HEK293 (cell line): ENCODE measurements at regions not wholly inside any gene's neighbourhood (a gene's known extent, or its start where the extent isn't known, plus 50 kb on each side); places are given as distances from the start of the nearest gene placed in this dataset.

Experiments used
- CTCF ChIA-PET: fragments of 350-600 bp; formaldehyde crosslinking; extraction: SDS; loops from one replicate; lab custom pipeline; 2021; ENCODE audit warnings: antibody characterized with exemption; lab: Yijun Ruan, JAX
- POLR2A ChIA-PET: fragments of 300-600 bp; formaldehyde crosslinking; extraction: SDS; loops from one replicate; lab custom pipeline; 2020; ENCODE audit warnings: antibody characterized with exemption, inconsistent platforms; lab: Yijun Ruan, JAX
- H3K27ac ChIP-seq: fragments of 200-500 bp; sonication (Bioruptor generic); 2 replicates; pipeline ENCODE4 v1.5.1; 2014; ENCODE audit warnings: low read depth, low read length, control low read depth, inconsistent platforms; ENCODE audit errors: extremely low read depth
- H3K36me3 ChIP-seq, 2 experiments: fragments of 200-500 bp in 1 of 2; sonication (Bioruptor generic) in 1 of 2; 1 replicate in 1 of 2; 2 replicates in 1 of 2; pipeline ENCODE4 v1.5.1; 2014 to 2017; ENCODE audit warnings: inconsistent platforms in 2 of 2, low read length in 2 of 2; ENCODE audit not compliant: control insufficient read depth in 2 of 2, insufficient read depth in 1 of 2
- H3K4me1 ChIP-seq: fragments of 200-500 bp; sonication (Bioruptor generic); 2 replicates; pipeline ENCODE4 v1.5.1; 2014; ENCODE audit warnings: mild to moderate bottlenecking, low read length, inconsistent platforms; ENCODE audit not compliant: control insufficient read depth, insufficient read depth
- H3K4me3 ChIP-seq: 2 replicates; pipeline ENCODE4 v1.5.1; 2011; ENCODE audit warnings: low read depth, mild to moderate bottlenecking, control low read depth, low read length, moderate library complexity
- H3K9me3 ChIP-seq: fragments of 200-500 bp; sonication (Bioruptor generic); 2 replicates; pipeline ENCODE4 v1.5.1; 2014; ENCODE audit warnings: low read depth, low read length, inconsistent platforms; ENCODE audit not compliant: control insufficient read depth, insufficient read depth
- HIC1 ChIP-seq: fragments of 450-650 bp; formaldehyde crosslinking; IDR thresholded peaks from 2 replicates; pipeline ENCODE4 v1.5.1; 2016; ENCODE audit warnings: missing biosample characterization, missing genetic modification characterization
- PBX3 ChIP-seq: sonication (generic); formaldehyde crosslinking; IDR thresholded peaks from 2 replicates; pipeline ENCODE4 v1.8.1; 2022; ENCODE audit warnings: mild to moderate bottlenecking, moderate library complexity, missing genetic modification reagents
- RBAK ChIP-seq: fragments of 450-650 bp; formaldehyde crosslinking; IDR thresholded peaks from 2 replicates; pipeline ENCODE4 v1.5.1; 2016; ENCODE audit warnings: missing biosample characterization, missing genetic modification characterization
- YY1 ChIP-seq: fragments of 450-650 bp; formaldehyde crosslinking; IDR thresholded peaks from 2 replicates; pipeline ENCODE4 v1.5.1; 2018; ENCODE audit warnings: missing biosample characterization, missing genetic modification characterization
- ZBTB1 ChIP-seq: fragments of 450-650 bp; formaldehyde crosslinking; IDR thresholded peaks from 2 replicates; pipeline ENCODE4 v1.5.1; 2016; ENCODE audit warnings: missing biosample characterization, missing genetic modification characterization
- ZBTB8A ChIP-seq: fragments of 450-650 bp; formaldehyde crosslinking; IDR thresholded peaks from 2 replicates; pipeline ENCODE4 v1.5.1; 2016; ENCODE audit warnings: missing biosample characterization, missing genetic modification characterization
- ZNF121 ChIP-seq: fragments of 450-650 bp; formaldehyde crosslinking; IDR thresholded peaks from 2 replicates; pipeline ENCODE4 v1.5.1; 2016; ENCODE audit warnings: missing biosample characterization, missing genetic modification characterization
- ZNF174 ChIP-seq: fragments of 450-650 bp; formaldehyde crosslinking; IDR thresholded peaks from 2 replicates; pipeline ENCODE4 v1.5.0; 2017; ENCODE audit warnings: missing biosample characterization, mild to moderate bottlenecking, missing genetic modification characterization
- ZNF214 ChIP-seq: fragments of 450-650 bp; formaldehyde crosslinking; IDR thresholded peaks from 2 replicates; pipeline ENCODE4 v1.5.1; 2017; ENCODE audit warnings: missing biosample characterization, mild to moderate bottlenecking, missing genetic modification characterization, borderline replicate concordance
- ZNF416 ChIP-seq: fragments of 450-650 bp; formaldehyde crosslinking; IDR thresholded peaks from 2 replicates; pipeline ENCODE4 v1.5.1; 2016; ENCODE audit warnings: missing biosample characterization, missing genetic modification characterization
- ZNF423 ChIP-seq: fragments of 450-650 bp; formaldehyde crosslinking; IDR thresholded peaks from 2 replicates; pipeline ENCODE4 v1.5.1; 2016; ENCODE audit warnings: missing biosample characterization, missing genetic modification characterization
- ZNF626 ChIP-seq: fragments of 450-650 bp; sonication (Bioruptor Pico); formaldehyde crosslinking; IDR thresholded peaks from 2 replicates; pipeline ENCODE4 v1.5.1; 2018; ENCODE audit warnings: missing biosample characterization, missing genetic modification characterization, inconsistent platforms
- ZNF645 ChIP-seq: fragments of 450-650 bp; formaldehyde crosslinking; IDR thresholded peaks from 2 replicates; pipeline ENCODE4; 2016; ENCODE audit warnings: missing biosample characterization, missing genetic modification characterization
- ZNF785 ChIP-seq: fragments of 450-650 bp; formaldehyde crosslinking; IDR thresholded peaks from 2 replicates; pipeline ENCODE4 v1.5.1; 2016; ENCODE audit warnings: missing biosample characterization, missing genetic modification characterization
- ZNF837 ChIP-seq: fragments of 450-650 bp; formaldehyde crosslinking; IDR thresholded peaks from 2 replicates; pipeline ENCODE4 v1.5.1; 2016; ENCODE audit warnings: missing biosample characterization, missing genetic modification characterization
- TF ChIP-seq, protein P1 (sequence below): fragments of 450-650 bp; formaldehyde crosslinking; IDR thresholded peaks from 2 replicates; pipeline ENCODE4 v1.5.1; 2016; ENCODE audit warnings: missing biosample characterization, missing genetic modification characterization

- H3K9me3 ChIP-seq = no peaks in the 10 kb centered on the region
- no peaks in the 10 kb centered on the region for H3K36me3 ChIP-seq
- H3K4me3 ChIP-seq = no peak overlapping the region
- no peaks in the 10 kb centered on the region for H3K4me1 ChIP-seq
- CTCF ChIA-PET = interaction anchor here (0.6 kb wide), 1 partner anchor 35 kb away, joined by 3 read pairs; no protein-coding TSS in a partner anchor
- TF ChIP-seq ZBTB8A (tag by site-specific recombination) = no peak
- no peak for TF ChIP-seq ZNF785
- H3K27ac ChIP-seq = no peak overlapping the region
- POLR2A ChIA-PET = no interaction called here
Measured at GRCh38 chr5:117763271-117763670, 1188.6 kb upstream of the SEMA6A start.

GRCh38 chr5:117761186-117761585, 1186.6 kb upstream of the SEMA6A start:
- ChIA-PET POLR2A (no interaction called here), CTCF (no interaction called here)
- no peak overlapping the region for H3K4me3 ChIP-seq
- no peaks in the 10 kb centered on the region for H3K4me1 ChIP-seq
- no peaks in the 10 kb centered on the region for H3K9me3 ChIP-seq
- no peaks in the 10 kb centered on the region for H3K36me3 ChIP-seq
- no peak overlapping the region for H3K27ac ChIP-seq
- TF ChIP-seq ZNF174 (no peak), RBAK (tag by site-specific recombination) (no peak), ZNF645 (no peak), HIC1 (tag by site-specific recombination) (no peak), ZNF214 (tag by site-specific recombination) (no peak), ZNF837 (tag by site-specific recombination) (no peak), ZNF626 (no peak)
- TF ChIP-seq, all 188 proteins: peak for 0

GRCh38 chr5:117759849-117760499, 1185.4 kb upstream of the SEMA6A start:
- CTCF ChIA-PET = interaction anchor here (0.5 kb wide), 1 partner anchor 608 kb away, joined by 3 read pairs; no protein-coding TSS in a partner anchor
- Histone ChIP-seq H3K9me3 (no peaks in the 10 kb centered on the region), H3K4me1 (no peaks in the 10 kb centered on the region), H3K27ac (no peak overlapping the region), H3K36me3 (no peaks in the 10 kb centered on the region)
- POLR2A ChIA-PET = no interaction called here
- no peak for TF ChIP-seq PBX3 (CRISPR knock-in tag)
- TF ChIP-seq YY1 (tag by site-specific recombination) = no peak
- no peak for TF ChIP-seq ZNF423 (tag by site-specific recombination)
- TF ChIP-seq, protein P1, sequence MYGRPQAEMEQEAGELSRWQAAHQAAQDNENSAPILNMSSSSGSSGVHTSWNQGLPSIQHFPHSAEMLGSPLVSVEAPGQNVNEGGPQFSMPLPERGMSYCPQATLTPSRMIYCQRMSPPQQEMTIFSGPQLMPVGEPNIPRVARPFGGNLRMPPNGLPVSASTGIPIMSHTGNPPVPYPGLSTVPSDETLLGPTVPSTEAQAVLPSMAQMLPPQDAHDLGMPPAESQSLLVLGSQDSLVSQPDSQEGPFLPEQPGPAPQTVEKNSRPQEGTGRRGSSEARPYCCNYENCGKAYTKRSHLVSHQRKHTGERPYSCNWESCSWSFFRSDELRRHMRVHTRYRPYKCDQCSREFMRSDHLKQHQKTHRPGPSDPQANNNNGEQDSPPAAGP = no peak
- TF ChIP-seq ZNF416 (tag by site-specific recombination) = no peak
- TF ChIP-seq ZBTB1 (tag by site-specific recombination) = no peak
- TF ChIP-seq ZNF121 (tag by site-specific recombination) = no peak
- TF ChIP-seq, all 188 proteins: peak for 0
- H3K4me3 ChIP-seq = no peak overlapping the region
